HG03196 (cell line): ENCODE measurements at regions not wholly inside any gene's neighbourhood (a gene's known extent, or its start where the extent isn't known, plus 50 kb on each side); places are given as distances from the start of the nearest gene placed in this dataset.
"Not testable (repeated sequence)": the region's sequence is repeated elsewhere in the genome, so short reads cannot be mapped to it uniquely, and the experiment has no call there.

Experiments
- ATAC-seq: cut with Tn5 transposase; IDR thresholded peaks from one replicate; pipeline ENCODE4 v1.9.1; 2021; ENCODE audit not compliant: unreplicated experiment

DNA sequence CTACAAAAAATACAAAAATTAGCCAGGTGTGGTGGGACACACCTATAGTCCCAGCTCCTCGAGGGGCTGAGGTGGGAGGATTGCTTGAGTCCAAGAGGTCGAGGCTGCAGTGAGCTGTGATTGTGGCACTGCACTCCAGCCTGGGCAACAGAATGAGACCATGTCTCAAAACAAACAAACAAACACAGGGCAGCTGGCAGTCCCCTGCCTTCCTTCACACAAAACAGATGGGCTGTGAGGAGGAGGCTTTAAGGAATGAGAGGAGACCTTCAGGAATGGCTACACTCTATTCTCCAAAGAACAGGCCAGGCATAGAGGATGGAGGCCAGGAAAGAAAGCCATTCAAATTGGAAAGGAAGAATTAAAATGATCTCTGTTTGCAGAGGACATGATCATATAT lies 65.6 kb upstream of the MAML3 start:
- ATAC-seq, result no peak

DNA sequence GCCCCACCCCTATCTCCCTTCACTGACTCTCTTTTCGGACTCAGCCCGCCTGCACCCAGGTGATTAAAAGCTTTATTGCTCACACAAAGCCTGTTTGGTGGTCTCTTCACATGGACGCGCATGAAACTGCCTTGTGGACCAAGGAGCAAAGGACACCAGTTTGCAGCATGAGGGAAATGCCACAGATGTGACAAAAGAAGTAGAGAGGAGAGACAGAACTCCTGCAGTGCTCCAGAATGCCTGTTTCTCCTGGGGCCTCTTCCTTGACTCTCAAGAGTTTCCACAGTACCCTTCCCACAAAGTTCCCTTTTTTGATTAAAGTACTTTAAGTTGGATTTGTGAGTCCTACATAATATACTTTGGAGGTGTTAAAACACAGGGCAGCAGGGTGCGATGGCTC lies 65.1 kb upstream of the MAML3 start:
- ATAC-seq, result not testable (repeated sequence)

GRCh38 chr4:140213749-140214148 lies 59.8 kb upstream of the MAML3 start:
- no peak for ATAC-seq

DNA sequence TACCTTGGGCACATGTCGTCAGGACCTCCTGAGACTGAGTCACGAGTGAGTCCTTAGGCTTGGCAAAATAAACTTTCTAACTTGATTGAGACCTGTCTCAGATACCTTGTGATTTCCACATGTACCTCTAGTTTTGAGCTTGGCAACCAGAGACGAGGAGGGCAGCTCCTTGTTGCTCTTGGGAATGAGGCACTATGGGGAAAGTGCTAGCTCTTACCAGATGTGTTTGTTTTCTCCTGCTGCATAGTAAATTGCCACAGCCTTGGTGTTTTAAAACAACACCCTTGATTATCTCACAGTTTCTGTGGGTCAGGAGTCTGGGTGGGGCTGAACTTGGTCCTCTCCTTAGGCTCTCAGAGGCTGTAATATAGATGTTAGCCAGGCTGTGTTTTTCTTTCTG lies 59.1 kb upstream of the MAML3 start:
- no peak for ATAC-seq

GRCh38 chr4:140212646-140213045 lies 58.7 kb upstream of the MAML3 start:
- no peak for ATAC-seq

GRCh38 chr4:140212194-140212593 lies 58.2 kb upstream of the MAML3 start:
- ATAC-seq, result no peak

DNA sequence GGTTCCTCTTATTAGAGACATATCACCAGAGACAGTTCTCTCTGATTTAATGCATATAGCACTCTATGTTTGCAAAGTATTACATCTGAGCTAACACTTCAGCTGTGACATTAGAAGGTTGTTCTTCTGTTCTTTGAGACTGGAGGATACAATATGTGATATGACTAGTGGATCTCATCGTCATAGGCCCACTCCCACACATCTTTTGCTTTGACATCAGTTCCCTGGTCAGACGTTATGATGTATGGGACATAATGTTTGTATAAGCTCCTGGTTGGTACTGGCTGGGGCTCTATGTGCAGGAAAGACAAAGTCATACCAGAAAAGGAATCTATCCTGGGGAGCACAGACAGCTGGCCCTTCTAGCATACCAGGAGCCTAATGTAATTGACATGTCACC lies 57.7 kb upstream of the MAML3 start:
- no peak for ATAC-seq

DNA sequence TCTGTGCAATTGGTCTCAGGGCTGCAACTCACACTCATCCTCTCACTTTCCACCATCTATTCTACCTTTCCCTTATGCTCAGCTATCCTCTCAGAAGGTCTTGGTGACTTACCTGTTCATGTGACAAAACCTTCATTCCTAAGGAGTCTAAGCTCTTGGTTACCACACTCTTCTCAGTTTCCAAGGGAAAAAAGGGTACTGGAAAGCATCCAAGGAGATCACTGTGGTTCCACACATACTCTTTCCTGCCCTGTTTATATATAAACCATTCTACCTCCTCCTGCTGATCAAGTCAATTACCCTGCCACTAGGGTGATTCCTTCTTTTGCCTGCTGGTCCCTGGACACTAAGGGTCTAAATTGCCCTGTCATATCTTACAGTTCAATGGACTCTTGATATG lies 57.2 kb upstream of the MAML3 start:
- no peak for ATAC-seq

GRCh38 chr4:140208921-140209320 lies 54.9 kb upstream of the MAML3 start:
- ATAC-seq, result no peak
